Kidney tubule cell (primary cell): ENCODE measurements at regions not wholly inside any gene's neighbourhood (a gene's known extent, or its start where the extent isn't known, plus 50 kb on each side); places are given as distances from the start of the nearest gene placed in this dataset.
"Not testable (repeated sequence)": the region's sequence is repeated elsewhere in the genome, so short reads cannot be mapped to it uniquely, and the experiment has no call there.

Experiments
- DNase-seq: peaks from one replicate; pipeline ENCODE4 v3.0.0-alpha.2; 2018; ENCODE audit warnings: low spot score

DNA sequence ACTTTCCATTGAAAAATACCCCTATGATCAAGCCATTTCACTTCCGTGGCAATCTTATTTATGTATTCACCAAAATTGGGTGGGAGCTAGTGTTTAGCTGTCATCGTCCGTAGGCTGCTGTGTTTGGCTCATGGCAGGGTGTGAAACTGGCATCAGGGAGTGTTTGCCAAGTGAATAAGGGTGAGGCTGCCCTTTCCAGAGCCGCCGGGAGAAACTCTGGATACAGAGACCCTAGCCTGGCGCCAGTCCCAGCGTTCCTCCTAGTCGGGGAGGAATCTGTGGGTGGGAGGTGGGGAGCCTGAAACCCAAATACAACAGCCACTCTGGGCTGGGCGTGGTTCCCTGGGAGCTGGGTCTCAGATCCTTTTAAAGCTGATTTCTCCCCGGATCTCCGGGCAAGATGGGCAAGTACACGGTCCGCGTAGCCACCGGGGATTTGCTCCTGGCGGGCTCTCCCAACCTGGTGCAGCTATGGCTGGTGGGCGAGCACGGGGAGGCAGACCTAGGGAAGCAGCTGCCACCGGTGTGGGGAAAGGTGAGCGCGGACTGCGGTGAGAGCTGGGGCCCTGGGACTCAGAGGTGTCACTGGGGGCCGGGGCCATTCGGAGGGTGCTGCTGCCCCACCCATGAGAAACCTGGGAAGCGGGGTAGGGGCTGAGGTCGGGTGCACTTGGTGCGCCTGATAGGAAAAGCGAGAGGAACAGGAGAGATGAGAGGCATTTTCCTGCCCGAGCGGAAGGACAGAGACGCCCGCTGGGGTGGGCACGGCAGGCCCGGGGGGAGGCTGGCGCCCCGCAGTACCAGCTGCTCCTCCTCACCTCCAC lies 62.1 kb upstream of the TEKT1 start:
- DNase-seq, result no peak

DNA sequence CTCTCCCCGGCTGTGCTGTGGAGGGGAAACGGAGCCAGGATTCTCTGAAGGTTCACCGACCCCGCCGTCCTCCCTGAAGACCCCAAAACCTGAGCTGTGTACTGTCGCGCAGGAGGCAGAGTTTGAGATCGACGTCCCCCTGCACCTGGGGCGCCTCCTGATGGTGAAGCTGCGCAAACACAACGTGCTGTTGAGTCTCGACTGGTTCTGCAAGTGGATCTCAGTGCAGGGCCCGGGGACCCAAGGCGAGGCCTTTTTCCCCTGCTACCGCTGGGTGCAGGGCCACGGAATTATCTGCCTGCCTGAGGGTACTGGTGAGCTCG lies 62.6 kb upstream of the TEKT1 start:
- DNase-seq, result peak; percentile 10

DNA sequence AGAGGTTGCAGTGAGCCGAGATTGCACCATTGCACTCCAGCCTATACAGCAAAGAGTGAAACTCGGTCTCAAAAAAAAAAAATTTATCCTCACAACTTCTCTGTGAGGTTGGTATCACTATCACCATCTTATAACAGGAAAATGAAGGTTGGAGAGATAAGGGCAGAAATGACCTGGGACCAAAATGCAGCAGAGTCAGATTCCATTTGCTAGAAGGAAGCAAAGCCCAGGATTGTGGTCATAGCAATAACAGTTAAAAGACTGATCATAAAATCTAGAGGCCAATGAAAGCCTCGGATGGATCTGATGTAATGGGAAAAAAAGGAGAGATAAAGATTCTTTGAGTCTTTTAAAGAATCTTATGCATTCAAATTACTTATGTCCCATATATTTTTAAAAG lies 69.6 kb upstream of the TEKT1 start:
- no peak for DNase-seq

DNA sequence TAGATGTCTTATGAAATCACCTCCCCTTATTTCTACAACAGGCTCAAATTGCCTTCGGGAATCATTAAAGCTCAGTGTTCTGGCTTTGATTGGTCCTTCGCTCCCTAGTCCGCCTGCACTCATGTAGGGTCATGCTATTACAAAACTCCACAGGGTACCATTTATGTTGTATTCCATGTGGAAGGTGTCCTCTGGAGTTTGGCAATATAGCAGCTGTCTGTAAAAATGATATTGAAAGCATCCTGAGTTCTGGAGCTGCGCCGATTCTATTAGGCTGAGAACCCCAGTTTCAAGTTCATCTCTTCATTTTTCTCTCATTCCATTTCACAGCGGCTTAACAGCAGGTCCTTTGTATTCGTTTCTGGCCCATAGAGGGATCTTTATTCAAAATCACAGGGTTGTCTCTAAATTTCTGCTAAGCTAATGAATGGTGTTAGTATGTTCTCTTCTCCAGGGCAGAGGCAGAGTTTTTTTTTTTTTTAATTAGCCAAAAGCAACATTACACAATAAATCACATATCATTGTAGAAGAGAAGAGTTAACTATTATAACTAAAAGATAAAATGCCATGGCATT lies 71.9 kb upstream of the TEKT1 start:
- DNase-seq, result no peak

DNA sequence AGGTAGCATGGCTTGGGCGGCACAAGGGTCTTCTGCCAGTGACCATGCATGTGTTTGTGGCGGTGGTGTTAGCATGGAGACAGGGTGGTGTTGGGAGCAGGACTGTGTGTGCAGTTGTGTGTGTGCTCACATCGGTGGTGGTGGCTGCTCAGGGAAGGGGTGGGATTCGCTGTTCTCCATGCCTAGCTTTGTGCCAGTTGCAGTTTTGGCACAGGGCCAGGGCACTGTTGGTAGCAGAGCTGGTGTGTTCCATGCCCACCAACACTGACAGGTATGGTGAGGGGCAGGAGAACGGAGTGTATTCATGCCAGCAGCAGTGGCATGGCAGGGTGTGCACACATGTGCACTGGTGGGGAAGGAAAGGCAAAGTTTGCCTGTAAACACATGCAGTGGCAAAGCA lies 77.3 kb upstream of the TEKT1 start:
- no peak for DNase-seq

DNA sequence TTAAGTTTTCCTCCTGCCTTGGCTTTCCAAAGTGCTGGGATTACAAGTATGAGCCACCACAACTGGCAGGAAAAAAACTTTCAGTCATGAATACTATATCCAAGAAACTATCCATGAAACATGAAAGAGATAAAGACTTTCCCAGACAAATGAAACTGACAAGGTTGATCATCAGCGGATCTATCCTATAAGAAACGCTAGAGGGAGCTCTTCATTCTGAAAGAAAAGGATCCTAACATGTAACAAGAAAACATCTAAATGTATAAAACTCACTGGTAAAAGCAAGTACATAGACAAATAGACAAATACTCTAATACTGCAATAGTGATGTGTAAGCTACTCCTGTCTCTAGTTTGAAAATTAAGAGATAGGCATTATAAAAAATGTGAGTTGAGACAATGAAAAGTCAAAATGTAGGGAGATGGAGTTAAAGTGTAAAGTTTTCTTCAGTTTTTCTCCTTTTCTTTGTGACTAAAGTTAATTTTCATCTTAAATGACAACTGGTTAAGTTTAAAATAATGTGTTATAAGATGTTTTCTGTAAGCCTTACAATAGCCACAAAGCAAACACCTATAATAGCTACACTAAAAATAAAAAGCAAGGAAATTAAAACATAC lies 79.6 kb upstream of the TEKT1 start:
- DNase-seq, result peak; percentile 55

DNA sequence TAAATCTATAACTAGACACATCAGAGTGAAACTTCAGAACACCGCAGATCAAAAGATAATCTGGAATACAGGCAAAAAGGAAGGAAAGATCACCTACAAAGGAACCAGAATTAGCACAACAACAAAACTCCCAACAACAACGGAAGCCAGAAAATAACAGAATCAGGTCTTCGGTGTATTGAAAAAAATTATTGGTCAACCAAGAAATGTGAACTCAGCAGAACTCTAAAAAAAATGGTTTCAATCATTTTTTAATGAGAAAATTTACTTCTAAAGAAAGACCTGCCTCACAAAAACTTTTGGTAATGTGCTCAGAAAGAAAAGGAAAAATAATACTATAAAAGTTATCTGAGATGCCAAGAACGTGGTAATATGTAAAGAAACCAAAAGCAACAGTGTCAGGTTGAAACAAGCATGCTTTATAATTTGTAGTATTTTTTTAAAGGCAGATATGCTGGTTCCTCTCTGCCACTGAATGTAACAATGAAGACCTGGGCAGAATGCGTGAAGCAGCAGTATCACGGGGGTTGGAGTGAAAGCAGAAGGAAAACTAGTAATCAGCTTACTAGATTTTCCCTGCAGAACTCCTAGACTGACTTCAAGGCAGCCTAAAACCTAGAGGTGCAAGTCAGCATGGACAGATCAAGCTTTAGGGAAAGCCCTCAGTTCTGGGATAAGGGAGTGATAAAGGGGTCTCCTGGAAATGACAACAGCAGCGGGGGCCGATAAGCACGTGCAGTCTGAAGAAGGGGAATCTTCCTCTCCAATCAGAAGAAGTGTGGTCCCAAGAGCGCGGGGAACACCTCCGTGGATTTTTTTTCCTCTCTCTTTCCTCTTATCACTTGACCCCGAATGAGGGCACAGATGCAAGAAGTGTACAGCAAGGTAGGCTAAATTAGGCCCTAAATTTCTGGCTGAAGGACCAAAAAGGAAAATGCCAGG lies 80.9 kb upstream of the TEKT1 start:
- no peak for DNase-seq

DNA sequence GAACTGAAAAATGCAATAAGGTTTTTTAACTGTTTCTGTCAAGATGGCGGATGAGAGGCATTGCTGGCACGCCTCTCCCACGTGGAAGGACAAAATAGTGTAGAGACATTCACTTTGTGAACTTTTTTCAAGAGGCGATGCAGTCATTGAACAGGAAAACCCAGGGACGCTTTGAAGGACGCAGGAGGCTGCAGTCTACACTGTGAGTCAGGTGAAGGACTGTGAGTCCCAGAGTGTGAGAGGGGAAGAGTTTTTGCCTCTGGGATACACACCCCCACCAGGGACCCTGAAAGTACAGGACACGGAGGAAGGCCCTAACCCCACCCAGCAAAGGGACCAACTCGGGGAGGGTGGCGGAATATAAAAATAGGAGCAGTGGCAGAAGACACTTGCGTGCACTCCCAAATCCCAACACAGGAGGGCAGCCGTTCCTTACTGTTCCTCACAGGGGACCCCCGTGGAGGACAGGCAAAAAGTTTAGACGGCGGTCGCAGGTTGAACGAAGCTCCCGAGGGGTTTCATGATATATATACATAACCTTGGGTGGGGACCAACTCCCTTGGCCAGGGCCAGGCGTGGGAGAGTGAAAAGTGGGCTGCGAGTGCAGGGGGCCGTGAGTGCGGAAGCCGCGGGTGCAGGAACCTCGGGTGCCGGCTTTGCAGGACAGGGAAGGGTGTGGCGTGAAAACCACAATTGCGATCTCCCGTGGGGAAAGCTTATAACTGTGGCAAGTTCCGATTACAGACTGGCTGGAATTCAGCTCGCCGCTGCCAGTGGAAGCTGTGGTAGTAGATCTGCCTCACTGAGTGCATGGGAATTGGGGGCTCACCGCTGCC lies 82.0 kb upstream of the ALOX12 start:
- DNase-seq, result peak; percentile 53

DNA sequence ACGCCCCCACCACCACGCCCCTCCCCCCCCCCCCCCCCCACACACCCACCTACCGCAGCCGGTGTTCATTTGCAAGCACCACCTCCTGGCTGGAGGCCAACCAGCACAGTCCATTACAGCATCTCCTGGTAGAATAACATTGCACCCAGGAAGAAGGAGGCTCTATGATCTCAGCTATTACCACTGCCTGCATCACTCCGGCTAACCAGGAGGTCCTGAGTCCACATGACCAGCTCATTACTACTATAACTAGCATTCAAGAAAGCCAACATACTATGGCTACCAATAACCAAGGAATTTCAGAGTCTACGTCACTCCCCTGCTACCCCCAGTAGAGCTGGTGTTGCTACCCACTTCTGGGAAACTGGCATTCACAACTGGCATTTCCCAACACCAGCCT lies 81.1 kb upstream of the ALOX12 start:
- DNase-seq, result peak; percentile 54

DNA sequence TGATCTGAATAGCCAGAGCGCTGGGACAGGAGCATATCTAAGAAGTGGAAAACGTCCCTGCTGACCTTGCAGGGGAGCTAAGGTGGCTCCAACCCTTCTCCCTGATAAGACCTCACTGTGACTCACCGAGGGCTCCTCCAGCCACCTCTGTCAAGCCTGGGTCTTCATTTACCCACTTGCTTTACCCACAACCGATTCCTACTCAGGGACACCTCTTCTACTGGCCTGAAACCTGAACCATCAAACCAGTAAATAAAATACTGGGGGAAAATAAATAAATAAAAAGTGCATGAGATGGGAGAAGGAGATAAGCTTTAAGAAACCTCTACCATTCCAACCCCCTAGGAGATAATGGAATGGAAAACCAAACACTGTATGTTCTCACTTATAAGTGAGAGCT lies 80.2 kb upstream of the ALOX12 start:
- DNase-seq, result no peak

DNA sequence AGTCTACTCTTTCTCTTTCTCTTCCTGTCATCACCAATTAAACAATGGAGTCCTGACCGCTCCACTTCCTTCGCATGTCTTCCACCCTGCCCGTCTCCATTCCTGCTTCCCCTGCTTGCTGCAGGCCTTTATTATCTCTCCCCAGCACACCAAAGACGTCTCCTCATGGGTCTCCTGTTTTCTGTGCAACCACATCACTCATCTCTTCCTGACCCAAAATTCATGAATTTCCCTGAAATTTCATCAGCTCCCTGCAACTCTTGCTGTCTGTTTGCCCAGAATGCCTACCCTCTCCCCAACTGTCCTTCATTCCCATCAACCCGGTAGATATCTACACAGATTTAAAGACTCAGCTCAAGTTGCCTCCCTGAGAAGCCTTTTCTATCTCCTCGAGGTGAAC lies 76.7 kb upstream of the ALOX12 start:
- no peak for DNase-seq

DNA sequence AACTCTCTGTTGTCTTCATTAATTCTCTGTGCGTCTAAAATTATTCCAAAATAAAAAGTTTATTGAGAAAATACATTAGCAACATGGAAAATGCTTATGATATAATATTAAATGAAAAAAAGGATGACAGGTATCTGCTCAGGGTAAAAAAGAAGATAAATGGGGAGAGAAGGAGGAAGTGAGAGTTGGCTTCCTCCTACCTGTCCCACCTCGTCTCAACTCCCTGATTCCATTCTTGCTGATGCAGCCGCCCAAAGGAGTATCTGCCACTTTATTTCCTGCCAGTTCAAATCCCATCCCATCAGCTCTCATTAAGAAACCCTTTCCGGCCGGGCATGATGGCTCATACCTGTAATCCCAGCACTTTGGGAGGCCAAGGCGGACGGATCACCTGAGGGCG lies 72.5 kb upstream of the ALOX12 start:
- DNase-seq, result no peak

DNA sequence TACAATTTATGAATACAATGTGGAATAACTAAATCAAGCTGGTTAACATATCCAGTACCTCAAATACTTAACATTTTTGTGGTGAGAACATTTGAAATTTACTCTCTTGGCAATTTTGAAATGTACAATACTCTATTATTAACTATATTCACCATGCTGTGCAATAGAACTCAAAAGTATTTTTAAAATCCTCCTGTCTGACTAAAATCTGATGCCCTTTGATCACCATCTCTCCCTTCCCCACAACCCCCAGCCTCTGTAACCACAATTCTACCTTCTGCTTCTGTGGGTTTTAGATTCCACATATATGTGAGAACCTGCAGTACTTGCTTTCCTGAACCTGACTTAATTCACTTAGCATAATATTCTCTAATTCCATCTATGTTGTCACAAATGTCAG lies 71.6 kb upstream of the ALOX12 start:
- DNase-seq, result no peak

DNA sequence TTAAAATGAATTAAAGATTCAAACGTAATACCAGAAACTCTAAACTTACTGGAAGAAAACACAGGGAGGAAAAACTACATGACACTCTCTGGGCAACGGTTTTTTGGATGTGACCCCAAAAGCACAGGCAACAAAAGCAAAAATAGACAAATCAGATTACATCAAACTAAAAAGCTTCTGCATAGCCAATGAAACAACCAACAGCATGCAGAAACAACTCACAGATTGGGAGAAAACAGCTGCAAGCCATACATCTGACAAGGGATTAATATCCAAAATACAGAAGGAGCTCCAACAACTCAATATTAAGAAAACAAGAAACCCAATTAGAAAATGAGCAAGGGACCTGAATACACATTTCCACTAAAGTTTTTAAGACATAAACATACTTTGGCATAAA lies 69.2 kb upstream of the ALOX12 start:
- DNase-seq, result no peak

DNA sequence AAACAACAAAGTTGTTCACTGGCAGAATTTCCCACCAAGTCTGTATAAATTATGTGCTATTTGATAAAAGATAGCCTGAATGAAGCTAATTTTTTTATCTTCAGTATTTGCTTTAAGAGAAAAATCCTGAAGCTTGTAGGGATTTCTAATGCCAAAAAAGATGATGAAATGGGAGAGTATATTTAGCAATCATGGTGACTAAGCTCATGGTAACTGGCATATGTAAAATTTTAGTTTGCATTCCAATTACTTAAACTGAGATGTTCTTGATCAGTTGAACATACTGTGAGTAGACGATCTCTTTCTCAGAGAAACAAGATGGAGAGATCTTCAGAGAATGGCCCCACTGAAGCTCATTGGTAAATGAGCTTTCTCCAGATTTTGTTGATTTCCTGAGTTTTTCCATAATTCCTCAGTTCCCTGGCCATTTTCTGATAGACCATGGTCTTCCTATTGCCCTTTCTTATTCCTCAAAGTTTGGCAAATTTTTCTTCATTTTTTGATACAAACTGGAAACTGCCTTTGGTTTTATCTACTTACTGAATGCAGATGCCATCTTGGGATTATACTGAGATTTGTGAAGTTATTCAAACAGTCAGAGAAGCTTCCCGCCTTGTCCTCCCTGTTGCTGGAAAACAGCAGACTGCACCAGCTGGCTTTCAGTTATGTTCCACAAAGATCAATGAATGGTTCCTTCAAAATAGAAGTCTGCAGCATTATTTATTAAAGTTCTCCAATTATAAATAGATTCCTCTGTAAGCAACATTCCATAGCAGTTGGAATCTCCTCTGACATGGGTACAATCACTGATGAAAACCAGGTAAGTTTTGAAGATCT lies 68.3 kb upstream of the ALOX12 start:
- DNase-seq, result no peak

DNA sequence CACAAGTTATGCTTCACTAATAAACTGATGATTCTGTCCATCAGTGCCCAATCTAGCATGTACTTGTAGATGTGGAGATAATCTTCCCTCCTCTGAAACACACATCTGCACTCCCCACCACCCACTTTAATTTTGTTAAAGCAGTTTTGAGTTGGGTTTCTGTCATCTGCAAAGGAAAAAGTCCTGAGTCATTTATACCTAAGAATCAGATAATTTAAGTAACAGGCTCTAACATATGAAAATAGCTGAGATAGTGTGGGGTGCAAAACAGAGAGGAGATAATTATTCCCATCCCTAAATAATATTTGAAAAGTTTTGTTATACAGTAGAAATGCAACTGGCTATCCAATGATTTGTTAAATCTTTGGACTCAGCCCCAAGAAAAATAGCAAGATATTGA lies 67.7 kb upstream of the ALOX12 start:
- DNase-seq, result no peak

DNA sequence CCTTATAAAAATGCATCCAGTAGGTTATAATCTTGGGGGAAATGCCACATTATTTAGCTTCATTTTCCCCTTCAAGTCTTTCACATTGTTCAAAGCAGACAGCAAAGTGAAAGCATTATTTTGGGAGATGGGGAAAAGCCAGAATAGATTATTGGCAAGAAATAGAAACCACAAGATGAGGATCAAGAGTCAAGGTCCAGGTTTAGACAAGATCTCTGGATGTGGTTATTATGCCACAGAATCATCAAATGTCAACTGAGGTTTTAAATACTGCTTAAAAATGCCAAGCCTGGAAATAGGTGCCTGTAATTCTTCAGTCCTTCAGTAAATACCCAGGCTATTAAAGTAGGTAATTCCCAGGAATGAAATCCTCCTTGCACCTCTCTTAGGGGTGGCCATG lies 65.1 kb upstream of the ALOX12 start:
- DNase-seq, result no peak

DNA sequence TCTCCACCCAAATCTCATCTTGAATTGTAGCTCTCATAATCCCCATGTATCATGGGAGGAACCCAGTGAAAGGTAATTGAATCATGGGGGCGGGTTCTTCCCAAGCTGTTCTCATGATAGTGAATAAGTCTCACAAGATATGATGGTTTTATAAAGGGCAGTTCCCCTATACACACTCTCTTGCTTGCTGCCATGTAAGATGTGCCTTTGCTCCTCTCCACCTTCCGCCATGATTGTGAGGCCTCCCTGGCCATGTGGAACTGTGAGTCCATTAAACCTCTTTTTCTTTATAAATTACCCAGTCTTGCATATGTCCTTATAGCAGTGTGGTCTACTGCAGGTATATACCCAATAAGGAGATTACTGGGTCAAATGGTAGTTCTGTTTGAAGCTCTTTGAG lies 61.3 kb upstream of the ALOX12 start:
- not testable (repeated sequence) for DNase-seq

DNA sequence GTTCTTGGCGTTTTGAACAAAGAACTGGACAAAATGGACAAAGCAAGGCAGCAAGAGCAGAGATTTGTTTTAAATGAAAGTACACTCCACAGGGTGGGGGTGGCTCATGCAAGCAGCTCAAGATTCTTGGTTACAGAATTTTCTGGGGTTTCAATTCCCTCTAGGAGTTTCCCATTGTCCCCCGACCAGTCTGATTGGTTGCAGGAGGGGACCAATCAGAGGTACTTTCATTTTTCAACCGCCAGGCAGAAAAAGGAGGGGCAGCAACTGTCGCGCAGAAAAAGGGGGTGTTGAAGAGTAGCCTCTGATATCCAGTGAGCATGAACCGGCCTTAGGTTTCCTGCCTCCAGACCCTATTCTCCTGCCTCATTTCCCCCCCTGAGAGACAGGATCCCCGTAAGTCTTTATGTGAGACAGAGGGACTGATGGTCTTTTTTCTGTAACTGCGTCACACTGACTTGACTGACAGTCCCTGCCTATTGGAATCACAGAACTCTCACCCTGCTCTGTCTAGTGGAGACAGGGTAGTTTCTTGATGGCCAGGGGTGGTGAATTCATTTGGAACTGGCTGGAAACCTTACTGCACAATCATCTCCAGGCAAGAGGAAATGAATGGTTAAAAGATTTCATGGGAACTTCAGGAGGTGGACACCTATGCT lies 59.4 kb upstream of the ALOX12 start:
- DNase-seq, result peak; percentile 16

DNA sequence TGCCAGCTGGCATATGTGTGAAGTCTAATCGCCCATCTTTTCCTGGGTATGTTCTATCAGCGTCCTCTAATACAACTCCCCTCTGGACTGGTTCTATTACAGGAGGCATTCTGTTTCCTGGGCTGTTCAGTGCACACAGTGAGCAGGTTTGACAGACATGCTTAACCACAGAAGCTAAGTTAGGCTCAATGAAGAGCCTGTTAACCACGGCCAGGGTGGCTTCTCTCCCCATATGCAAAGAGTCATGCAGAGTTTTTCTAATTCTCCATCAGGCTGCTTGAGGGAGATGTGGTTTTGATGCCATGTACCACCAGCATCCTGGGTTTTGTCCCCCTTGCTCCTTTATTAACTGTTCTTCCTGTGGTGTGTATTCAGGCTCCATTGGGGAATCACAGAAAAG lies 57.2 kb upstream of the ALOX12 start:
- DNase-seq, result no peak
